HG03432 (cell line): ENCODE measurements at regions not wholly inside any gene's neighbourhood (a gene's known extent, or its start where the extent isn't known, plus 50 kb on each side); places are given as distances from the start of the nearest gene placed in this dataset.

Experiments
- ATAC-seq: cut with Tn5 transposase; IDR thresholded peaks from one replicate; pipeline ENCODE4 v1.9.1; 2021; ENCODE audit warnings: mild to moderate bottlenecking, moderate library complexity; ENCODE audit not compliant: unreplicated experiment

DNA sequence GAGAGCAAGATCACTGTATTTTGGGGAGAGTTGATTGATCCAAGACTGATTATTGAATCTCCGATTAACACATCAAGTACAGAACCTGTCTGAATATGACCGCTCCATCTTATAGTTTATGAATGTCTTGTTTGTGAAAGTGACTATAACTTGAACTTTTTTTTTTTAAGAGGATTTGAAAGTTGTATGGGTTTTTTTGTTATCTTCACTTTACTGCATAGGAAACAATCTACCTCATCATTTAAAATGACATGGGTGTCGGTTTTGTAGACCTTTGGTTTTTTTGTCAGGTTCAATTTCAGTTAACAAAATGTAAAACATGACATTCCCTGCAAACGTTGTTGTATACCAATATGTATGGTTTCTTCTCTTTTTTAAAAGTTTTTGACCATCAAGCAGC is 103.0 kb upstream of the NUDT6 start:
- no peak for ATAC-seq

DNA sequence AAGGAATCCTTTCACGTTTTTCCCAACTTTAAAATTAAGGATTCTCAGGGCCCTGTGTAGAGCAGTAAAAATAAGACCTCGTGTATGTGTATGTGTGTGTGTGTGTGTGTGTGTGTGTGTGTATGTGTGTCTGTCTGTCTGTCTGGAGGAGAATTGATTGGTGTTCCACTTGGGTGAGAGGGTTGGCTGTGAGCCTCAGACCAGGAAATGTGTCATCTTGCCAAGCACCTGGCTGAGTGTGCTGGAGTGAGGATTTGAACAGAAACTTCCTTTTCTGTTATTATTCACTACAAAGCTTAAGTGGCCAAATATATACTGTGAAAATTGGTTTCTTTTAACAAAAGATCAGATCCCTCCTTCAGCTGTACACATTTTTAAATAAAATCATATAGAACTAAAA is 103.6 kb upstream of the NUDT6 start:
- ATAC-seq = peak; percentile 62

DNA sequence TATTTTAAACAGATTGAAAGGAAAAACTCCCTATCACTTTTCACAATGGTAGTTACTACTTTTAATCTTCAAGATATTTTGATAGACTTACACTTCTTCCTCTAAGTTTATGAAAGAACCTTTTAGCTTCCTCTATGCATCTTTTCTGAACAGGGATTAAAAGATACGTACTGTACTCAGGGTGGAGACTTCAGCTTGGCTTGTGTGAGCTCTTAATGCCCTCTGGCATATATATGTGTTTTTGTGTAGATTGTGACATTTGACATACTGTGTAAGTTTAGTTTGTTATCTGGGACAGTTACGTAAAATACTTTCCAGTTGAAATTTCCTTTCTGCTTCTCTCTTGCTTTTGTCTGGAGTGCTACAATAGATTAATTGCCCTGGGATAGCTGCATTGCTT is 109.3 kb upstream of the NUDT6 start:
- ATAC-seq = no peak

DNA sequence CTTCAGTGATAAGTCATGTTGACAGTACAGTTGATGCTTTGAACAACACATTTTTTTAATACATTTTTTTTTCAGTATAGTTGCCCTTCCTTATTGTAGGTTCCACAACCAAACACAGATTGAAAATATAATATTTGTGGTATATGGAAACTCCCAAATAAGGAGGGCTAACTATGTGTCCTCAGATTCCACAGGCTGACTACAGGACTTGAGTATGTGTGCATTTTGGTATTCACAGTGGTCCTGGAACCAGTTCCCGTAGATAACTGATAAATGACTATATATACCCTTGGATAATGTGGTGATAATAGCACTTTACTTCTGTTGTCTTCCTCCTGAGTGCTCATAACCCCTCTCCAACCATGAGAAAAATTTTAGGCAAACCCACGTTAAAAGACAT is 111.6 kb upstream of the NUDT6 start:
- ATAC-seq = no peak

DNA sequence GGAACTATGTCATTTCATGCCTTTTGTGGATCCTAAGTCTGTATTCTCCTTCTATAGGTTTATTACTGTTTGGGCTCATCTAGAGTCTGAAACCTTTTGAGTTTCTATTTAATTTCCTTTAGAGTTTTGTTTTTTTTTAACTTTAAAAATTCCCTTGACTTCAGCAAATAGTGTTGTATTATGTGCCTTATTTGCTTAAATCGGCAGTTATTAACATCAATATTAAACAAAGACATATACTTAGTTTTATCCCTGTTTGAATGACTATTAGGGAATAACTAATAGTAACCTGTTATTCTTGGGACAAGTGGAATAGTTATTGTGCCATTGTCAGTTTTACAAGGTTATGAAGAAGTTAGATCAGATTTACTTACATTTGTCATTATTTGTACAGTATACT is 112.8 kb upstream of the NUDT6 start:
- ATAC-seq = no peak

DNA sequence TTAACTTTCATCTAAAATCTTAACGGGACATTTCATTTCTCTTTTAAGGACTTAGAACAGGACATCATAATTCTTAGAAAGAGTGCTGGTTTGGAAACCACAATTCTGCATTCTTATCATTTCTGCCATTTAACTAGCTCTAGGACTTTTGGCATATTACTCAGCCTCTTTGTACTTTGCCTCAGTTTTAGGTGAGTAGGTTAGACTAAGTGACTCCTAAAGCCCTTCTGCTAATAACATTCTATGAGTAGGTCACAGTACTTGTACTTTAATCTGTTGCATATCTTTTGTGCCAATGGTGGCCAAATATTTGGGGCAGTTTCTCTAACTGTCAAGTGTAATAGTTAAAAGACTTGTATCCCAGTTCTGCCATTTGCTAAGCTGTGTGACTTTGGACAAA is 115.4 kb upstream of the NUDT6 start:
- no peak for ATAC-seq

DNA sequence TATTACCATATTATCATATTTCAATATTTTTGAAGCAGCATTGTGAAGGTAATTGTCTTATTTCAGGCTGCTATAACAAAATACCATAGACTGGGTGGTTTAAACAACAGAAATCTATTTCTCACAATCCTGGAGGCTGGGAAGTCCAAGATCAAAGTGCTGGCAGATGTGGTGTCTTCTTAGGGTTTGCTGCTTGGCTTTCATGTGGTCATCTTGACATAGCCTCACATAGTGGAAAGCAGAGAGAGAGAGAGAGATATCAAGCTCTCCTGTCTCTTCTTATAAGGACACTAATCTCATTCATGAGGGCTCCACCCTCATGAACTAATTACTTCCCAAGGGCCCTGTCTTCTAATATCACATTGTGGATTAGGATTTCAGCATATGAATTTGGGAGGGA is 119.7 kb upstream of the NUDT6 start:
- no peak for ATAC-seq

DNA sequence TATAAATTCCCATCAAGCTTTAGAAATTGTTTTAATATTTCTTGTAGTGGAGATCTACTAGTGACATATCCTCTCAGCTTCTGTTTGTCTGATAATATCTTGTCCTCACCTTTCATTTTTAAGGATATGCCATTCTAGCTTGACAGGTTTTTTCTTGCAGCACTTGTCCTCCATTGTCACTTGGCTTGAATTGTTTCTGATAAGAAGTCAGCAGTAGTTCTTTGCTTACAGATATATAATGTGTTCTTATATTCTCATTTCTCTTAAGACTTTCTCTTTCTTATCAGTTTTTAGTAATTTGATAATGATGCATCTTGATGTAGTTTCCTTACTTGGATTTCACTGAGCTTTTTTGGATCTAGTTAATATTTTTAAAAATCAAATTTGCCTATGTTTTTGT is 120.6 kb upstream of the NUDT6 start:
- ATAC-seq = no peak

DNA sequence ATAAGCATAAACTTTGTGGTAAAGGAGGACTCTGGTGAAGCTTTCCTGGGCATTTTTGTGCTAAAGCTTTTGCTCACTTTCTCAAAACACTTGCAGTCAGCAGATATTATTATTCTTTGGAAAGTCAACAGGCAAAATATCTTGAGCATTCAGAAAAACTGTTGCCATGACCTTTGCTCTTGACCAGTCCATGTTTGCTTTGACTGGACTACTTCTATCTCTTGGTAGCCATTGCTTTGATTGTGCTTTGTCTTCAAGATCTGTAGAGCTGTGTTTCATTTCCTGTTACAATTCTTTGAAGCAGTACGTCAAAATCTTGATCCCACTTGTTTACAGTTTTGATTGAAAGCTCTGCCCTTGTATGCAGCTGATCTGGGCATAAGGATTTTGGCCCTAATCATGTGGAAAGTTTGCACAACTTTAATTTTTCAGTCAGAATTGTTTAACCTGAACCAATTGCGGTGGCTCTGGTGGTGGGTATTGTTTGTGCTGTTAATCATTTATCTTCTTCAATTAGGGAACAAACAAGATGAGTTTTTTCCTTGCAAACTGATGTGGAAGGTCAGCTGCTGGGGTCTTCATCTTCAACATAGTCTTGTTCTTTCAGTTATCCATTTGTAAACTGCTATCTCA is 121.5 kb upstream of the NUDT6 start:
- no peak for ATAC-seq

DNA sequence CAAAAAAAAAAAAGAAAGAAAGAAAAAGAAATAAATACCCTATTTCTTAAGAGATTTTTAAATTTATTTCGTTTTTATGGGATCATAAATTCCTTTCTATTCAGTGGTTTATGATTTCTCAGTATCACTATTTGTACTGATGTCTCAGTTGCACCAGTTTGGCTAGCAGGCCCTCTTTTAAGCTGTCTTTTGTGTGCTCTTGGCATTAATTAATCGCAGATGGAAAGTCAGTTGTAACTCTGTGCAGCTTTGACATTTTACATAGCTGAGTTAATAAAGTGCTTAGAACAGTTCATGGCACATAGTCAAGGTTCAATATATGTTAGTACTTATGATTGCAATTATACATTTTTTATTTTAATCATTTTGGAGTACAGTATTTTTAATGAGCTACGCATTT is 123.7 kb upstream of the NUDT6 start:
- ATAC-seq = no peak

DNA sequence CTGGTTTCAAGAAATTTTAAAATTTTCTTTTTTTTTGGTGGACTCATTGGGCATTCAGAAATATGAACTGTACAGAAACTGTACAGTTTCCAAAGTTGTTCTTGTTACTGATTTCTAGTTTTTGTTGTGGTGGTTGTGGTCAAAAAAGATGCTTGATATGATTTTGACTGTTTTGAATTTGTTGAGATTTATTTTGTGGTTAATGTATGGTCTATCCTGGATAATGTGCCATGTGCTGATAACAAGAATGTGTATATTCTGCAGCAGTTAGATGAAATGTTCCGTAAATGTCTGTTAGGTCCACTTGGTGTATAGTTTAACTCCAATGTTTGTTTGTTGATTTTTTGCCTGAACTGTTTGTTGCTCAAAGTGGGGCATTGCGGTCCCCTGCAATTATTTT is 127.6 kb upstream of the NUDT6 start:
- ATAC-seq = no peak

DNA sequence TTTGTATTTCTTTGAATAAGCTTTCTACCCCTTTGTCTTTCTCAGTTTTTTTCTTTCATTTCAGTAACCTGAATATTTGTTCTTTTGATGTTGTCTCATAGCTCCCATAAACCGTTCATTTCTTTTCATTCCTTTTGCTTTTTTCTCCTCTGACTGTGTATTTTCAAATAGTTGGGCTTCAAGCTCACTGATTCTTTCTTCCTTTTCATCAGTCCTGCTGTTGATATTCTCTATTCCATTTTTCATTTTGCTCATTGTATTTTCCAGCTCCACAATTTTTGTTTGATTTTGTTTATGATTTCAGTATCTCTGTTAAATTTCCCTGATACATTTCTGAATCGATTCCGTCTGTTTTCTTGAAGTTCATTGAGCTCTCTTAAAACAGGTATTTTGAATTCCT is 129.6 kb upstream of the NUDT6 start:
- no peak for ATAC-seq

DNA sequence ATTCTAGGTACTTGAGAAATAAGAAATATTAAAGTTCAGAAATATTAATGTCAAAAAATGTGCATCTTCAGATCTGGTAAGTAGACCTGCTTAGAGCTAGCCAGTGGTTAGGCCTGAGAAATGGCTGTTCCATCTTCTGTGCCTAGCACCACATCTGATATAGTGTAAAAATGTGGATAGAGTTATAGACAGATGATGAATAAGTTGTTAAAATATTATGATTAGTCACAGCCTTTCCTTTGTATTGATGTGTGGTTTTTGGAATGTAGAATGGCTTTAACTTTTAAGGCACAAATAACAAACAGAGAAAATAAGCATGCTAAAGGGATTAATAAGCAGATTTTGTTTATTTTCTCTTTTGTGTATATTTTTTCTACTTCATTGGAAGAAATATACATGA is 133.5 kb upstream of the NUDT6 start:
- no peak for ATAC-seq

DNA sequence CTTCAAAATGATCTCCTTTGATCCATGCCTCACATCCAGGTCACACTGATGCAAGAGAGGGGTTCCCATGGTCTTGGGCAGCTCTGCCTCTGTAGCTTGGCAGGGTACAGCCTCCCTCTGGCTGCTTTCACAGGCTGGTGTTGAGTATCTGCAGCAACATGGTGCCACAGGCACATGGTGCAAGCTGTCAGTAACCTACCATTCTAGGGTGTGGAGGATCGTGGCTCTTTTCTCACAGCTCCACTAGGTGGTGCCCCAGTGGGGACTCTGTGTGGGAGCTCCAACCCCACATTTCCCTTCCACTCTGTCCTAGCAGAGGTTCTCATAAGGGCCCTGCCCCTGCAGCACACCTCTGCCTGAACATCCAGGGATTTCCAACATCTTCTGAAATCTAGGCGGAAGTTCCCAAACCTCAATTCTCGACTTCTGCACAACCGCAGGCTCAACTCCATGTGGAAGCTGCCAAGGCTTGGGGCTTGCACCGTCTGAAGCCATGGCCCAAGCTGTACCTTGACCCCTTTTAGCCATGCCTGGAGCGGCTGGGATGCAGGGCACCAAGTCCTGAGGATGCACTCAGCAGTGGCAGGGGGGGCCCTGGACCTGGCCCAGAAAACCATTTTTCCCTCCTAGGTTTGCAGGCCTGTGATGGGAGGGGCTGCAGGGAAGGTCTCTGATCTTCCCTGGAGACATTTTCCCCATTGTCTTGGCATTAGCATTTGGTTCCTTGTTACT is 137.8 kb upstream of the NUDT6 start:
- no peak for ATAC-seq

DNA sequence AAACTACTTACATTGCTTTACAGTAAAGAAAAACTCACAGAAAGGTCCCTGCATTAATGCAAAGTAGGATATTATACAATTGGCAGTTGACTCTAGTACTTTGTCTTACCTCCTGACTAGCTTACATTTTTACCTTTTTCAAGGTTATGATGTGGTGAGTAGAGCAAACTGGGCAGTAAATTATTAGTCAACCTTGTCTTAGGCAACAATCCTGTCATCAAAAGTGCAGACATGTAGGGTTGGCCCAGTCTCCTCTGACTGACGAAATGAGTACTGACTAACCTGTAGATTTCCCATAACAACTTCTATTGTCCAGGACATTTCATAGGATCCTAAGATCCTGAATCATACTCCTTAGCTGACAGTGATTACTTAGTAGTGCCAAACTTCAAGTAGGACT is 142.0 kb upstream of the NUDT6 start:
- ATAC-seq = no peak

DNA sequence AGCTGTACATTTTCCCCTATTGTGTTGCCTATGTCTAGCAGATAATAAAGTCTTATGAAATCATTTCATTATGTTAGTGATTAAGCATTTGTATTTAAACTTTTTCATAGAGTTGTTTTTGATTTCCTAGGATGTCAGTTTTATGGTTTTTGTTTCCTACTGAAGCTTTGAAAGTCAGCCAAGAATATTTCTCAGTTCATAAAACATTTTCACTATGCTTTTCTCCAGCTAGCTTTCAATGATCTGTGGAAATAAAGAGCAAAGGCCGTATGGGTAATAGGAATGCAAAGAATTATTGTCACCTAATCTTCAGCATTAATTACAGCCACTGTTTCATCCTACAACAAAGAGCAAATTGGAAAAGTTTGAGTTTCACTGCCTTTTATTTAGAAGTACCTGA is 145.7 kb upstream of the NUDT6 start:
- ATAC-seq = no peak

DNA sequence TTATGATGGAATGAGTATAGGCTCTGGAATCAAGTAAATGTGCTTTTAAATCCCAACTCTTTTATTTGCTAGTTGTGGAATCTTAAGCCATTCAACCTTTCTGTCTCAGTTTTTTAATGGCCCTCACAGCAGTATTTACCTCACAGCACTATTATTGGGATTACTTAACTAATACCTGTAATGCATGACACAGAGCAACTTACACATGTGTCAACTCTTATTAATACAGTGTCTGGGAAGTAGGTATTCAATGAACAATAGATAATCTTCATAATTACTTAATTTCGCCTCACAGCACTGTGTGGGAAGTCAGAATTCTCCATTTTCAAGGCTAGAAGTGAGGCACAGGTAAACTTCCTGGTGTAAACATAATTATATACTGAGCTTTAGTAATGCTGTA is 149.7 kb upstream of the NUDT6 start:
- ATAC-seq = no peak

DNA sequence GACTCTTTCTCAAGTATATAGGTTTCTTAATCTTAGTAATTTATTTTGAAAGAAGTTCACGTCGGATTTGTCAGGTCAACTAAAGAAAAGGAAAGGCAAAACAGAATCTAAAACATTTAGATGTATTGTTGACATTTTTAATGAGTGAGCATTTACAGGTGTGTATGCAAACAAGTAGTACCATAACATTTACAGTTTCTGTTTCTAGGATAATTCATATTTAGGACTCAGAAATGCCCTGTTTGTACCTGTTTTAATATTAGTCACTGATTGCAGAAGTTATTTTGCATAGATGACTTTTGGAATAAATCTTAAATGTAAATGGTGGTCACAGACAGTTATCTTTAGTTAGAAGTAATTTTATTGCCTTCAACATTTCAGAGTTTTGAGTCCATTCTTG is 151.3 kb upstream of the NUDT6 start:
- ATAC-seq = no peak

DNA sequence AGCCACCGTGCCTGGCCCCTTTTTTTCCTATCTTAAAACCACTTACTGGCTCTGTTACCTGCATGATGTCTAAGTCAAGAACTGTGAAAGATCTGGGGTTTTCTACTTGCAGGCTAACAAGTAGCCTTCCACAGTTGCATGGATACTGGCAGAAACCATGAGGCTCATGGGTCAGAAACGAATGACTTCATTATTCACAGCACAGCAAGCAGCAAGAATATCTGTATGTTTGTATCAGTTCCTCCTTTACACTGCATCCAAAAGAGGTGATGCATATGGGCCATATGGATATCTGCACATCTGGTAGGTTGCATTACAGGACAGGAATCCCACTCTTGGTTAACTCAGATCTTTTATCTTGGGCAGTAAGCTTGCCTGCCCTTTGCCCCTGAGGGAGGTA is 154.9 kb upstream of the NUDT6 start:
- no peak for ATAC-seq

DNA sequence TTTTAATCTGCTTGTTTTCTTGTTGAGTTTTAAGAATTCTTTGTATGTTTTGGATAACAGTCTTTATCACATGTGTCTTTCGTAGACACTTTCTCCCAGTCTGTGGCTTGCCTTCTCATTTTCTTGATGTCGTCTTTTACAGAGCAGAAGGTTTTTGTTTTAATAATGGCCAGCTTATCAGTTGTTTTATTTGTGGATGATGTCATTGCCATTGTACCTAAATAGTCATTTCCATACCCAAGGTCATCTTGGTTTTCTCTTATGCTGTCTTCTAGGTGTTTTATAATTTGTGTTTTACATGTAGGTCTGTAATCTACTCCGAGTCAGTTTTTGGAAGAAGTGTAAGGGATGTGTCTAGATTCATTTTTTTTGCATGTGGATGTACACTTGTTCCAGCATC is 159.6 kb upstream of the NUDT6 start:
- no peak for ATAC-seq

DNA sequence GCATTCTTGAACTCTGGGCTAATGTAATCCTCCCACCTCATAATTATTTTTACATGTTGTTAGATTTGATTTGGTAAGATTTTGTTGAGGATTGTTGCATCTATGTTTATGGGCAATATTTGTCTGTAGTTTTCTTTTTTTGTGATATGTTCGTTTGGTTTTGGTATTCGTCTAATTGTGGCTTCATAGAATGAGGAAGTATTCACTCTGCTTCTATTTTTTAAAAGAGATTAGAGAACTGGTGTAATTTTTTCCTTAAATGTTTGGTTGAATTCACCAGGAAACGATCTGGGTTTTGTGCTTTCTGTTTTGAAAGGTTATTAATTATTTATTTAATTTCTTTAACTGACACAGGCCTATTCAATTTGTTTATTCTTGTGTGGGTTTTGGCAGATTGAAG is 161.2 kb upstream of the NUDT6 start:
- no peak for ATAC-seq

DNA sequence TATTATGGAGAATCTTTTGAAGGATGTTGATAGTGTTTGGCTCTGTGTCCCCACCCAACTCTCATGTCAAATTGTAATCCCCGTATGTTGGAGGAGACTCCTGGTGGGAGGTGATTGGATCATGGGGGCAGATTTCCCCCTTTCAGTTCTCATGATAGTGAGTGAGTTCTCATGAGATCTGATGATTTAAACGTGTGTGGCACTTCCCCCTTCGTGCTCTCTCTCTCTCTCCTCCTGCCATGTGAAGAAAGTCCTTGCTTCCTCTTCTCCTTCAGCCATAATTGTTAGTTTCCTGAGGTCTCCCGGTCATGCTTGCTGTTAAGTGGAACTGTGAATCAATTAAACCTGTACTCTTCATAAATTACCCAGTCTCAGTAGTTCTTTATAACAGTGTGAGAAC is 166.1 kb upstream of the NUDT6 start:
- no peak for ATAC-seq

DNA sequence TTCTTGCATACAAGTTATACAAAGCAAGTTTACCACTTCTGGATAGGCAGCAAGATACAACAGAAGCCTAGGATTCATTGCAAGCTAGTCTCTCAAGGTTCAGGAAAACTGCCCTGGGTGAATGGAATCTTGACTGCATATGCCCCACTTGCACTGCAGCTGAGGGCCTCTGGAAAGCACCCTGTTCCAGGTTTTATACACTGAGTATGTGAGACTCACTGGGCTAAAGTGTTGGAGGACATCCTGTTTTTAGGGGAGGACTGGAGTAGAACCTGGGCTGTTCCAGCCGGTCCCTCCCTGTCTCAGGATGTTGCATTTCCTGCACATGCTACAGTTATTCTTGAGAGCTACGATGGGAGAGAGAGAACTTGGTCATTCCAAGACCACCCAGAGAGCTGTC is 168.5 kb upstream of the NUDT6 start:
- ATAC-seq = no peak
